Lung microvascular endothelial cell (primary cell): ENCODE measurements at regions not wholly inside any gene's neighbourhood (a gene's known extent, or its start where the extent isn't known, plus 50 kb on each side); places are given as distances from the start of the nearest gene placed in this dataset.
"Not testable (repeated sequence)": the region's sequence is repeated elsewhere in the genome, so short reads cannot be mapped to it uniquely, and the experiment has no call there.

Experiments used
- DNase-seq, 2 donors: peaks; one replicate each; pipeline versions ENCODE4 v3.0.0 to v3.0.0-alpha.2; 2010; ENCODE audit warnings: low read depth in 2 of 2

DNA sequence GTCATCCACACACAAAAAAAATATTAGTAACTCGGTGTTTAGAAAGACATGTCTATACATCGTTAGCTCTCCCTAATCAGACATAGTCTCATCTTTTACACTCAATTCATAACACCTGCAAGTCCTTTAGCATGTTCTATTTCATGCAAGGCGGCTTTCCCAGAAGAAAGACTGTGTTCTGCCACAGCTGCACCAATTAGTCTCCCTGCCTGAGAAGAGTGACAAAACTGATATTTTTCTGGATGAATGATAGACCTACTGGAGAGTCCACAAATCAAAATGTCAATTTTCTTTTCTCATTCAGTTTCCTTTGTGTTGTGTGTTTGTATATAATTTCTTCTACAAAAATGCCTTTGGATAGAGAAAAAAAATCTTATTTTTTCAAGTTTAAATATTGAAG, 435.8 kb upstream of the EPHA3 start:
- DNase-seq, result no peak

DNA sequence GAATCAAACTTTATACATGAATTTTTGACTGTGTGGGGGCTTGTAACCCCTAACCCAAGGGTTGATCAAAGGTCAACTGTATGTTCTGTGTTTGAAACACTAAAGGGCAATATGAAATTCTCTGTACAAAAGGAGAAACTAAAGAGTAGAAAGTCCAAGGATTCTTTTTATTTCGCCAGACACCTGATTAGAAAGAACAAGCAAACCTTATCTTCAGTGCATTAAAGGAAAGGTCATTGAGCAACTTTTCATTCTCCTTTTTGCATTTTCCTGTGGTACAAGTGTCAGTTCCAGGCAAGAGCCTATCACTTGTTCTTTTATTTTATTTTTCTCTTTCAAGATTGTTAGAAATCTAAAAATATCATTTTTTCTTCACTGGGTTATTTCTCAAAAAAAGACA, 430.1 kb upstream of the EPHA3 start:
- no peak for DNase-seq

GRCh38 chr3:88678747-88679146, 428.7 kb upstream of the EPHA3 start:
- no peak for DNase-seq

DNA sequence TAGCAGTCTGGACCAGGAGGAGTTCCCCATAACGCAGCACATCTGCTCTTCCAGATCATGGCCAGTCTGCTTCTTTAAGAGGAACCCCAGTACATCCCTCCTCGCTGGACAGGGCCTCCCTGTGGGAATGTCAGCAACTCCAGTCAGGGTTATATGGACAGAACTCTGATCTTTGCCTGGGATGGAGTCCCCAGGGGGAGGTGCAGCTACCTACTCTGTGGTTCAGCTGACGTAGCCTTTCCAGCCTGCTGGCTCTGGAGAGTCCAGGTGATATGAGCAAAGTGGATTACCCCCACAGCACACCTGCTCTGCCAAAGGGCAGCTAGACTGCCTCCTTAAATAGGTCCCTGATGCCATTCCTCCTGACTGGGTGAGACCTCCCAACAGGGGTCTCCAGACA, 417.1 kb upstream of the EPHA3 start:
- no peak for DNase-seq

DNA sequence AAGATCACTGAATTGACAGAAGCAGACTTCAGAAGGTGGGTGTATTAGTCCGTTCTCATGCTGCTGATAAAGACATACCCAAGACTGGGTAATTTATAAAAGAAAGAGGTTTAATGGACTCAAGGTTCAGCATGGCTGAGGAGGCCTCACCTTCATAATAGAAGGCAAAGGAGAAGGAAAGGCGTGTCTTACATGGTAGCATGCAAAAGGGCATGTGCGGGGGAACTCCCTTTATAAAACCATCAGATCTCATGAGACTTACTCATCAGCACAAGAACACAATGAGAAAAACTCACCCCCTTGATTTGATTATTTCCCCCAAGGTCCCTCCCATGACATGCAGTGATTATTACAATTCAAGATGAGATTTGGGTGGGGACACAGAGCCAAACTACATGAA, 416.3 kb upstream of the EPHA3 start:
- no peak for DNase-seq

DNA sequence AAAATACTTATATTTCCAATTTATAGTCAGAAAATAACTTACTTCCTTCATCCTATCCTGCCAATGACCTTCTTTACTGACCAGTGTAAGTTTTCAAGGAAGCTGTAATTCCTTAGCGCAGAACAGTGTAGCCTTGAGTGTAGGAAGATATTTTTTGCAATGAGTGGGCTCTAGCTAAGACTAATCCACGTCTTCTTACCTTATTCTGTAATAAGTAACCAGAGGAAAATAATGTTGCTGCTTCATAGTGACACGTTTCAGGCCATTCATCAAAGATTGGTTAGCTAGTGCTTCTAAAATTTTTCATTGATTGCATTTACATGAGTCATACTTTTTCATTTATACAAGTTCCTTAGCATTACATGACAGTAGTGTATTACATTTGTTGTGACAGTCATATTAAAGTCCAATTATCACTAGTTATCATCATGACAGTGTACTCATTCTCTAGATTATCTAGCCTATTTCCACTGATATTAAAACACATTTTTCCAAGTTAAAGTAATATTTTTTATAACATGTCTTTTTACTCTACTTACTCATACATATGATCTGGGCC, 403.8 kb upstream of the EPHA3 start:
- DNase-seq, result no peak

- DNase-seq, result no peak
These were observed 403.1 kb upstream of the EPHA3 start for GRCh38 chr3:88704338-88704737.

DNA sequence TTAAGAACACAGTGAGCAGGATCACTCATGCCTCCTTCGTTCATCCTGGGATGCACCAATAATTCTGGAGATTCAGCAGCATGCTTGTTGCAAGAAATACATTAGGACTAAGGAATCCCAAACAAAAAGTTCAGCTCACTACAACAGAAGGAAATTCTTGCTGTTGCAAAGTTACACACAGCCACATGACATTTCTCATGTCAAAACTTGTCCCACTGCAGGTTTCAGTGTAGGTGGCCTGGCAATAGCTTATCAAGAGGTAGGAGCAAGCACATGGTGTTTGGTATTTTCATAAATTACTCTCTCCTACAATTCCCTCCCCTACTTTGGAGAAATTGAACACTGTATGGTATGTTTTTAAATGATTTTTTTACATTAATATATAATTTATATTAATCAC, 399.6 kb upstream of the EPHA3 start:
- DNase-seq, result no peak

- no peak for DNase-seq
These were observed 394.9 kb upstream of the EPHA3 start for GRCh38 chr3:88712552-88712951.

GRCh38 chr3:88713233-88713691, 394.2 kb upstream of the EPHA3 start:
- no peak for DNase-seq

DNA sequence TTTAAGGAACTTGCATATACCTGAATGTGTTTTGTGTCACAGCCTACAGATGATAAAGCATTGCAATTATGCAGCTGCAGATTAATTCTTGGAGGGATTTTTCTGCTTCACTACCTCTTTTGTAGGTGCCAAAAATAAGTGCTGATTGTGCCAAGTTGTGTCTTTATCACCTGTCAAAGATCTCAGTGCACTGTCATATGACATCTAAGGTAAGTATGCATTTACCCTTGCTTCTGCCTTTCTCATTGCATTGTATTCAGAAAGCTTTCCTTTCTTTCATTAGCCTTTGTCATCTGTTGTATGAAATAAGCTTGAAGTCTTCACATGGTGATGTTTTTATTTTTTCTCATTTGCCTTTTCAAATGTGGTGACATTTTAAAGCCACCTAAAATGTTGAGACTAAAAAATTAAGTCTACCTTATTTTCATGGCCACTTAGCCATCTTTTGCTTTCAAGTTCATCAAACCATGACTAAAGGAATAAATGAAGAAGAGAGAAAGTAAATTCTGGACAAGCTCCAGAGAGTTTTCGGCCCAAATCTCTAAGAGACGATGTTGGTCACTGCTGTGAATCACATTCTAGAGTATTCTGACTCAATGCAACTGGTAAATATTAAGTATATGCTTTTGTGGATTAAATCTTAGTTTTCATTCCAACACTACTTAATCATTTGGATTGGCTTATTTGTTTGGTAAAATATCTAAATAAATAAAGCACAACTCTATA, 381.8 kb upstream of the EPHA3 start:
- no peak for DNase-seq

GRCh38 chr3:88732186-88732585, 375.2 kb upstream of the EPHA3 start:
- DNase-seq, result no peak

DNA sequence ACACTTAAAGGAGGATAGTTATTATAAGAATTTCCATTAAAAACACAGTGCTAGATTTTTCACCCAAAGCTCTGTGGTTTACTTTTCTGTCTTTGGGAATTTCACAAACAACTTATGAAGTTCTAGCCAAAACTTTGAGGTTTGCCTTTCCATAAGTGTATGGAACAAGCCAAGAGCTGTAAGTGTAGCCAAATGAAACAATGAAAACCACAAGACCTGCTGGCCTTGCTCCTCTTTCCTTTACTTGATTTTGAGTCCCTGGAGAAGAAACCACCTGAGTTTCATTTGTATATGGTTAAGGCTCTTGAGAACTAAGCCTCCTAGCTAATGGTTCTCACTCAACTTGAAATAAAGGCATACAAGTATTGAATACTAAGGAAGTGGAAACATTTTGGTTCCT, 365.3 kb upstream of the EPHA3 start:
- DNase-seq, result no peak

DNA sequence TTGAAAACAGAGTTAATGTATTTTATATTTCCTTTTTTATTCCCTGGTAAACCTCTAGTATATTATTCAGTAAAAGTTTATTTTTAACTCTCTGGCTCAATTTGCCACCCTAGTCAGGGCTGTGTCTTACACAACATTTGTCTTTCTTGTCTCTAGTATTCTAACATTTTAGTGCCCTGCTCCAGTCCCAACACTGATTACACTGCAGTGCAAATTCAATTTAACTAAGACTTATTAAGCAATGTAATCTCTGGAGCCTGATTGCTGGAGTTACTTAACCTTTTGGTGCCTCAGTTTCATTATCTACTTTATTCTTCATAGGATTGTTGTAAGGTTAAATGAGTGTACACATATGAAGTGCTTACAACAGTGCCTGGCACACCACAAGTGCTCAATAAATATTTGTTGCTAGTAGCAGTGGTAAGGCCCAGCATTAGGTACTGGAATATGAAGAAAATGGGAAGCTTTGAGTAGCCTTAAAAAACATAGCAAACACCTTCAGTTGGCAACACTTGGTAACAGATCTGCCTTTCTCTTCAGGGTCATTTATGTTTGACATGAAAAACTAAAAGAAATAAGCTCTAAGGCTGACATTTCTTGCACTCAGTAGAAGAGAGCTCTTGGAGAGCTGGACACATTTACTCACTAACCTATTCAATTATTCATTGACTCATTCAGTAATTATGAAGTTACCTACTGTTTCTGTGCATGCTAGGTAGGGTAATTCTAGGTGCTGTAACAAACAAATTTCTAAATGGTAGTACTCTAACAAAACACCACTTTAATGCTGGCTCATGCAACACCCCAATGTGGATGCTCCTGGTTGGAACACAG, 364.5 kb upstream of the EPHA3 start:
- no peak for DNase-seq

DNA sequence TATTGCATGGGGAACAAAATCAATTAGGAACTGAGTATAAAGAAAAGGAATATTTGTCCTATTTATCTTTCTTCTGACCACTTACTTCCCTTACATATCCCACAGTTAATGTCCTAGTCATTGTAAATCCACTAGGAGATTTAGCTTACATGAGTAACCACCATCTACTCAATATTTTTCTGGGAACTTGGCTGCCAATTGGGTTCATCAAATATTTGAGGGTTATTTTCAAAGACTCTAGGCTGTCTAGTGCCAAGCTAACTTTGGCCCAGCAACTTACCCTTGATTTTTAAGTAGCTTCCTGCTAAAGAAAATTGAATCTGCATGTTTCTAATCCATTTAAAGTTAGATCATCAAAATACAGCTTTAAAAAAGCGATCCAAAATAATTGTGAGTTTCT, 362.5 kb upstream of the EPHA3 start:
- DNase-seq, result no peak

DNA sequence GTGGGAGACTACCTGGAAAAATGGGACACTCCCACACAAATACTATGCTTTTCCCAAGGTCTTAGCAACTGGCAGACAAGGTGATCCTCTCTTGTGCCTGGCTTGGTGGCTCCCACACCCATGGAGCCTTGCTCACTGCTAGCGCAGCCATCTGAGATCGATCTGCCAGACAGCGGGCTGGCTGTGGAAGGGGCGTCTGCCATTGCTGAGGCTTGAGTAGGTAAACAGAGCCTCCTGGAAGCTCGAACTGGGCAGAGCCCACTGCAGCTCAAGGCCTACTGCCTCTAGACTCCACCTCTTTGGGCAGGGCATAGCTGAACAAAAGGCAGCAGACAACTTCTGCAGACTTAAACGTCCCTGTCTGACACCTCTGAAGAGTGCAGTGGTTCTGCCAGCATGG, 360.3 kb upstream of the EPHA3 start:
- DNase-seq, result not testable (repeated sequence)

DNA sequence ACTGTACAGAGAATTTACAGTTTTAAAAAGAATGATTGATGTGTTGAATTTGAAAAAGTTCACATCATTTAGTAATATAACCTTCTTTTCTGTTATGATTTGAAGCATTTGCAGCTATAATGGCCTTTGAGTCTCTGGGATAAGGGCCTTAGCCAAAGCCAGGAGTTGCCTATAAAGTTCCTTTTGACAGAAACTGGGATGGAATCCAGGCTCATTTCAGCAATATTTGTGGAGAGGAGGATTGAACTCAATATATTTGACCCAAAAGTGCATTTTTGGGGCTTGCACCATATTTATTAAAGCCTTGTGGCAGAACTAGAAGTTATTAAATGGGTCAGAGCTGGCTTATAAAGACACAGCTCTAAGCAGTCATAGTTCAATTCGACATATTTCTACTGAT, 348.7 kb upstream of the EPHA3 start:
- DNase-seq, result no peak

DNA sequence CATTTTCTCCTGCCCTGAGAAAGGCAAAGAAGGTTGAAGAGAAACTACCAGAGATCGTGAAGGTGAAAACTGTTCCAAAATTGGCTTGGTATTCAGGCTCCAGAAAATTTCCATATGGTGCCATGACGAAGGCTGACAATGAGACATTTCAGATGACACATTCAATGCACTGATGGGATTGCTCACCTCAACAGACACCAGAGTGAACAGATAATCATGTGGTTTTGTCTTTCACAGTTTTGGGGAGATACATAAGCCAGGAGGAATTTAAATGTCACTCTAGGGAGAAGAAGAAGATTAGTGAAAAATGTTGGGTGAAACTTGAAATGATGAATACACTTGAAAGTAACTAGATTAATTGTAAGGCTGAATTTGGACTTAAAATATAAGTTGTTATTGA, 339.7 kb upstream of the EPHA3 start:
- DNase-seq, result no peak

- DNase-seq, result no peak
These were observed 333.7 kb upstream of the EPHA3 start for GRCh38 chr3:88773766-88774165.

- no peak for DNase-seq
These were observed 332.3 kb upstream of the EPHA3 start for GRCh38 chr3:88775026-88775690.

DNA sequence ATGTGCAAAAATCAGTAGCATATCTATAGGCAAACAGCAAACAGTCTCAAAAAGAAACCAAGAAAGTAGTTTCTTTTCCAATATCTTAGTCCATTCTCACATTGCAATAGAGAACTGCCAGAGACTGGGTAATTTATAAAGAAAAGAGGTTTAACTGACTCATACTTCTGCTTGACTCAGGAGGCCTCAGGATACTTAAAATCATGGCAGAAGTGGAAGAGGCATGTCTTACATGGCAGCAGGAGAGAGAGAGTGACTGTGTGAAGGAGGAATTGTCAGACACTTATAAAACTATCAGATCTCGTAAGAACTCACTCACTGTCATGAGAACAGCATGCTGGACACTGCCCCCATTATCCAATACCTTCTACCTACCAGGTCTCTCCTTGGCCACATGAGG, 327.9 kb upstream of the EPHA3 start:
- DNase-seq, result no peak

DNA sequence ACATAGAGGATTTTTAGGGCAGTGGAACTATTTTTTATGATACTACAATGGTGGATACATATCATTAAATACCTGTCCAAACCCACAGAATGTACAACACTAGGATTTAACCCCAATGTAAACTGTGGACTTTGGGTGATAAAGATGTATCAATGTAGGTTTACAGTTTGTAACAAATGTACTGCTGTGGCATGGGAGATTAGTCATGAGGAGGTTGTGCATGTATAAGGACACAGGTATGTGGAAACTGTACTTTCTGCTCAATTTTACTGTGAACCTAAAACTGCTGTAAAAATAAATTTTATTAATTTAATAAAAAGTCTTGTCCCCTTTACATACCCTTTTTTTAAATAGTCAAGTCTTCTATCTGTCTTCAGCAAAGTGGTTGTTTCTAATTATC, 322.5 kb upstream of the EPHA3 start:
- DNase-seq, result no peak
